ENCODE measurements at regions not wholly inside any gene's neighbourhood (a gene's known extent, or its start where the extent isn't known, plus 50 kb on each side); places are given as distances from the start of the nearest gene placed in this dataset.

- no peaks in the 10 kb centered on the region for H3K36me3 Mint-ChIP-seq (ENCODE audit: low read depth)
Observed at GRCh38 chr12:85550924-85551323, 270.9 kb downstream of the ALX1 start.

GRCh38 chr12:85552461-85552860 is 272.4 kb downstream of the ALX1 start:
- no peak overlapping the region for H3K27ac Mint-ChIP-seq
- ChIA-PET POLR2A (no interaction called here), CTCF (no interaction called here)
- H3K36me3 Mint-ChIP-seq (ENCODE audit: low read depth) = no peaks in the 10 kb centered on the region
- H3K4me3 Mint-ChIP-seq = no peak overlapping the region
- intact Hi-C loops (cut with micrococcal nuclease) = no loop called here
- DNase-seq (no peak), ATAC-seq (no peak)
- H3K27me3 Mint-ChIP-seq = no peaks in the 10 kb centered on the region
- H3K4me1 Mint-ChIP-seq (ENCODE audit: low read depth) = no peaks in the 10 kb centered on the region
- H3K9me3 Mint-ChIP-seq = no peaks in the 10 kb centered on the region
- TF ChIP-seq CTCF (IDR thresholded peaks at IDR 0.05) = no peak

More at GRCh38 chr12:85550924-85551323, 270.9 kb downstream of the ALX1 start:
- DNase-seq (no peak), ATAC-seq (no peak)
- Mint-ChIP-seq H3K9me3 (no peaks in the 10 kb centered on the region), H3K27me3 (no peaks in the 10 kb centered on the region), H3K4me1 (ENCODE audit: low read depth) (no peaks in the 10 kb centered on the region), H3K4me3 (no peak overlapping the region), H3K27ac (no peak overlapping the region)
- CTCF ChIA-PET = no interaction called here
- no peak for TF ChIP-seq CTCF (IDR thresholded peaks at IDR 0.05)
- POLR2A ChIA-PET = no interaction called here
- intact Hi-C loops (cut with micrococcal nuclease) = no loop called here

- H3K4me1 Mint-ChIP-seq (ENCODE audit: low read depth) = no peaks in the 10 kb centered on the region
- CTCF ChIA-PET = interaction anchor here (0.6 kb wide), 1 partner anchor 326 kb away, joined by 3 read pairs; no protein-coding TSS in a partner anchor
- H3K36me3 Mint-ChIP-seq (ENCODE audit: low read depth) = no peaks in the 10 kb centered on the region
- no peak for ATAC-seq
- no peaks in the 10 kb centered on the region for H3K9me3 Mint-ChIP-seq
- H3K4me3 Mint-ChIP-seq = no peak overlapping the region
- DNase-seq = no peak
- H3K27me3 Mint-ChIP-seq = no peaks in the 10 kb centered on the region
- POLR2A ChIA-PET = no interaction called here
- H3K27ac Mint-ChIP-seq = no peak overlapping the region
- TF ChIP-seq CTCF (IDR thresholded peaks at IDR 0.05) = no peak
- intact Hi-C loops (cut with micrococcal nuclease) = no loop called here
Observed at GRCh38 chr12:85557850-85558249, 277.8 kb downstream of the ALX1 start.

GRCh38 chr12:85558684-85559083 is 277.5 kb downstream of the RASSF9 start:
- Mint-ChIP-seq H3K4me3 (no peak overlapping the region), H3K27me3 (no peaks in the 10 kb centered on the region), H3K27ac (no peak overlapping the region), H3K36me3 (ENCODE audit: low read depth) (no peaks in the 10 kb centered on the region), H3K9me3 (no peaks in the 10 kb centered on the region), H3K4me1 (ENCODE audit: low read depth) (no peaks in the 10 kb centered on the region)
- ChIA-PET CTCF (interaction anchor here (0.7 kb wide), 1 partner anchor 16 kb away, joined by 3 read pairs; no protein-coding TSS in a partner anchor), POLR2A (no interaction called here)
- no peak for ATAC-seq
- intact Hi-C loops (cut with micrococcal nuclease) = no loop called here
- no peak for DNase-seq
- TF ChIP-seq CTCF (IDR thresholded peaks at IDR 0.05) = no peak

GRCh38 chr12:85559127-85559526 is 277.1 kb downstream of the RASSF9 start:
- no peaks in the 10 kb centered on the region for H3K36me3 Mint-ChIP-seq (ENCODE audit: low read depth)
- no peaks in the 10 kb centered on the region for H3K9me3 Mint-ChIP-seq
- H3K4me3 Mint-ChIP-seq = no peak overlapping the region
- ChIA-PET CTCF (no interaction called here), POLR2A (no interaction called here)
- TF ChIP-seq CTCF (IDR thresholded peaks at IDR 0.05) = no peak
- DNase-seq (no peak), ATAC-seq (no peak)
- H3K4me1 Mint-ChIP-seq (ENCODE audit: low read depth) = no peaks in the 10 kb centered on the region
- H3K27ac Mint-ChIP-seq = no peak overlapping the region
- no peaks in the 10 kb centered on the region for H3K27me3 Mint-ChIP-seq
- intact Hi-C loops (cut with micrococcal nuclease) = no loop called here
